GM11168 (cell line): ENCODE measurements at regions not wholly inside any gene's neighbourhood (a gene's known extent, or its start where the extent isn't known, plus 50 kb on each side); places are given as distances from the start of the nearest gene placed in this dataset.
"Not testable (repeated sequence)": the region's sequence is repeated elsewhere in the genome, so short reads cannot be mapped to it uniquely, and the experiment has no call there.

Experiments
- in situ Hi-C: fragments of 300-500 bp; cut with MboI; formaldehyde crosslinking; loops from one replicate; pipeline ENCODE4 v1.12.0; 2022; ENCODE audit warnings: low sequenced_read_pairs; ENCODE audit not compliant: unreplicated experiment

DNA sequence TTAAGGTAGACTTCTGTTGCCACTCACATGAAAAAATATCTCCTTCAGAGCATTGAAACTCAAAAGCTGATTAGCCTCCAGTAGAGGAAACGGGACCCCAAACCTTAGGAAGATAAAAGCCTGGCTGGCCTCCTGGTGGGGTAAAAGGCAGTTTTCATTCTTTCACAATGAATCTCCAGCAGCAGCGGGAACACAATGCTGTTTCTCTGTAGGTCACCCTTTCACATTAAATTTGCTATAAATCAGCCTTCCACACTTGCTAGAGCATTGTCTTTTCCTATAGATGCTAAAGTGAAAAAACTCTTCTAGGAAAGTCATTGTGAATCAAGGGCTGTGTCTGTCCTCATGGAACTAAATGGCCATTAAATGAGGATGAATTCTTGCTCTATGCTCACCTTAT, 207.3 kb upstream of the MAGEB2 start:
- in situ Hi-C loops: no loop called here

DNA sequence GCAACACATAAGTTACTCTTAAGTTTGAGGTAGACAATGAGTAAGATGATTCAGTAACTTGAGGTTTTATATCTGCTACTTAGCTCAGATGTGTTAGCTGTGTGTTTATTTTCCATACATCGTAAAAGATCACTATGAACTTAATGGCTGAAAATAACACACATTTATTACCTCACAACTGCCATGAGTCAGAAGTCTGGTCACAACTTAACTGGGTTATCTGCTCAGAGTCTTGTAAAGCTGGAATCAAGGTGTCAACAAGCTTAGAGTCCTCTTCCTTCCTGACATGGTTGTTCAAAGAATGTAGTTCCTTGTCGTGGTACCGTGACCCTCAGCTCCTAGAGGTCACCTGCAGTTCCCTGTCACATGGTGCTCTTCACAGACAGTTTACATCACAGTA, 204.9 kb upstream of the MAGEB2 start:
- in situ Hi-C loops: no loop called here

DNA sequence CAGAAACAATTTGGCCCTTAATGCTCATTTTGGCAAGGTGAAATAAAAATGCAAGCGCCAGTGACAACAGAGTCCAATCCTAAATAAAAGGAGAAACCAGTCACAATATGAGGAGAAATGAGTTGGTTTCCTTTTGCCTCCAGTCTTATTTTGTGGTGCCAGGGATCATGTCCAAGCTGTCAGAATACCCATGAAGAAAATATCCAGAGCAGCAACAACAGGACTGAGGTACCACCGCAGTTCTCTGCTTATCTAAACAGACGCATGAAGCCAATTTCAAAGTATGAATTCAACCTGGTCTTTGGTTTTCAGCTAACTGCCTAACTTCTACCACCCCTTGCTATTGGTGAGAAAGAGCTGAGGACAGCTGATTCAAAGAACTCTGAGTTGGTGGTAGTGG, 199.9 kb upstream of the MAGEB2 start:
- in situ Hi-C loops: no loop called here

DNA sequence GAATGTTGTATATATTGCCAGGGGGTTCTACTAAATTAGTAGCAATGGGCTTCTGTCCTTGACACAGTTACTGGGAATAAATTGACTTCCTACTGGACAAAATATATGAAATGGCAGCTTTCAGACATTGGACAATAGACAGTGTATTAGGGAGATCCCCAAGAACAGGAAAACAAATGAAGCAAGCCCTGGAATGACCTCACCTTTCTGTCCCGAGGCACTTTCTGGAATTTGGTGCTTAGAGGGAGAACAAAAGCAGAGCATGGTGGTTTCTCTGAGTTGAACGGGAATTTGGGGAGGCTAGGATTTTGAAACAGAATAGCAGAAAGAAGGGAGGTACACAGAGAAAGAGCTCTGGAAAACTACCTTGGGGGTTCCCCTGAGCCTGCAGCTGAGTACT, 187.7 kb upstream of the MAGEB2 start:
- in situ Hi-C loops: no loop called here

DNA sequence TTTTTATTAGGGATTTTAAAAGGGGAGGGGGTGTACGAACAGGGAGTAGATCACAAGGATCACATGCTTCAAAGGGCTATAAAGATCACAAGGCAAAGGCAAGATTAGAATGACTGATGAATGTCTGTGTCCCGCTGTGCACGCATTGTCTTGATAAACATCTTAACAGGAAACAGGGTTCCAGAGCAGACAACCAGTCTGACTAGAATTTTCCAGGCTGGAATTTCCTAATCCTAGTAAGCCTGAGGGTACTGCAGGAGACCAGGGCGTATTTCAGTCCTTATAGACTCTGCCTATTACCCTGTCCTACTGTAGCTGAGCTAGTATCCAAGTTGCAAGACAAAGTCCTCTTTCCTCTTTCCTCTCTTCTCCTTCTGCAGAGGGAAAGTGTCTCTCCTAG, 179.0 kb upstream of the MAGEB2 start:
- in situ Hi-C loops: not testable (repeated sequence)

DNA sequence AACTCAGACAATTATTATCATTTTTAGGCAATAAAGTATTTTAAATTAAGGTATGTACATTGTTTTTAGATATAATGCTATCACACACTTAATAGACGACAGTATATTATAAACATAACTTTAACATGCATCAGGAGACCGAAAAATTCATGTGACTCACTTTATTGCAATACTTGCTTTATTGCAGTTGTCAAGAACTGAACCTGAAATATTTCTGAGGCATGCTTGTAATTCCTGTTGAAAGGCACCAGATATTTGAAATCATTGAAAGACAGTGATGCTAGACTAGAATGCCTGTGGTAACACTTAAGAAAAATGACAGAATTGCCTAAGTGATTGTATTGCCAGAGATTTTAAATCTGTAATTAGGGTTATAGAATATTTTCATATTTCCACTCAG, 175.6 kb upstream of the MAGEB2 start:
- in situ Hi-C loops: no loop called here

DNA sequence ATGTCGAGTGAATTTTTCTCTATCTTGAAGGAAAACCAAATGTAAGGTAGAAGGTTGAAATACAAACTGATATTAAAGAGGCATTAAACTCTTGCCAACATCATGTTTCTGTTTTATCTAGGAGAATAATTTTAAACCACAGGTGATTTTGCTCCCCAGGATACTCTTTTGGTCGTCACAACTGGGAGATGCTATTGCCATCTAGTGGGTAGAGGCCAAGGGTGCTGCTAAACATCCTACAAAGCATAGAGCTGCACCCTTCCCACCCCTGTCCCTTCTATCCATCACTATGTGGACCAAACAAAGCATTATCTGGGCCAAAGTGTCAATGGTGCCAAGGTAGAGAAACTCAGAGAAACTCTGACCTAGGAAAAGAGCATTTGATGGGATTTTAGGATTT, 154.6 kb upstream of the MAGEB2 start:
- in situ Hi-C loops: no loop called here

DNA sequence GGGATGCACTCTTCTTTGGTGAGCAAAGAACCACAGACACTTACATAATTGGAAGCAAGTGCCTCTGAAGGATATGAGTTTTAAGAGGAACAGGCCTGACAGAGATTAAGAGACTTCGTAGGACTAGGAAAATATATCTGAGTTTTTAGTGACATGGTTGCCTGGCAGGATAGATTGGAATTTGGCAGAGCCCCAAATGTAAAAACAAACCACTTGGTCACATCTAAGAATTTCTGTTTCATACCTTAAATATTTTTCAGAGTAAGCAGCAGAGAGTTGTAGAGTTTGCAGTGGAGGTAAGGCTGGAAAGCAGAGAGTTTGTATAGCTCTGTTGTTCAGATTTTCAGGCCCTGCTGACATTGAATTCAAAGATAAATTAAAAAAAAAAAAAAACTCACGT, 150.1 kb upstream of the MAGEB2 start:
- in situ Hi-C loops: no loop called here

DNA sequence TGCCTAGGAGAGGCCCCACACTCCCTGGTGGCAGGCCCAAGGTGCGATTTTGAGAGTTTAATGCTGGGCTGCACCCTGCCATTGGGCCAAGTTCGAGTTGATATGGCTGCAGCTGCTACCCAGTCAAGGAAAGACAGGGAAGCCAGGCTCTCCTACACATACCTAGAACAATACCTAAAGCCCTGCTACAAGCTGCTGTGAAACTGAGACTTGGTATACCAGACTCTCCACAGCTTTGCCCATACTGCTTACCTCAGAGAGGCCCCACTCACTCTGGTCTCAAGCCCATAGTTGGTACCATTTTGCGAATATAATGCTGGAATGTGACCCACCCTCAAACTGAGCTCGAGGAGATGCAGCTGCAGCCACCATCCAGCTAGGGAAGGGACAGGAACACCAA, 147.7 kb upstream of the MAGEB2 start:
- in situ Hi-C loops: no loop called here

DNA sequence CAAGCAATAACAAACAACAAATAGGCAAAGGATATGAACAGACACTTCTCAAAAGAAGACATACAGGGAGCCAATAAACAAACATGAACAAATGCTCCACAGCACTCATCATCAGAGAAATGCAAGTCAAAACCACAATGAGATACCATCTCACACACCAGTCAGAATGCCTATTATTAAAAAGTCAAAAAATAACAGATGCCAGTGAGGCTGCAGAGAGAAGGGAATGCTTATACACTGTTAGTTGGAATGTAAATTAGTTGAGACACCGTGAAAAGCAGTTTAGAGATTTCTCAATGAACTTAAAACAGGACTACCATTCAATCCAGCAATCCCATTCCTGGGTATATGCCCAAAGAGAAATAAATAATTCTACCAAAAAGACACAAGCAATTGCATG, 129.8 kb upstream of the MAGEB2 start:
- in situ Hi-C loops: no loop called here

DNA sequence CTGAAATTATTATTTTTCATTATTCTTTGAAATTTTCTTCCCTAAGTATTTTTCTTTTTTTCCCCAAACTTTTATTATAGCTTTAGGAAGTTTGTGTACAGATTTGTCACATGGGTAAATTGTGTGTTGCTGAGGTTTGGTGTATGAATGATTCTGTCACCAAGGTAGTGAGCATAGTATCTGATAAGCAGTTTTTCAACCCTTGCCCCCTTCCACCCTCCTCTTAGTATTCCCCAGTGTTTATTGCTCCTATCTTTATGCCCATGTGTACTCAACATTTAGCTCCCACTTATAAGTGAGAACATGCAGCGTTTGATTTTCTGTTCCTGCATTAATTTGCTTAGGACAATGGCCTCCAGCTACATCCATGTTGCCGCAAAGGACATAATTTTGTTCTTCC, 103.9 kb upstream of the MAGEB2 start:
- in situ Hi-C loops: no loop called here

DNA sequence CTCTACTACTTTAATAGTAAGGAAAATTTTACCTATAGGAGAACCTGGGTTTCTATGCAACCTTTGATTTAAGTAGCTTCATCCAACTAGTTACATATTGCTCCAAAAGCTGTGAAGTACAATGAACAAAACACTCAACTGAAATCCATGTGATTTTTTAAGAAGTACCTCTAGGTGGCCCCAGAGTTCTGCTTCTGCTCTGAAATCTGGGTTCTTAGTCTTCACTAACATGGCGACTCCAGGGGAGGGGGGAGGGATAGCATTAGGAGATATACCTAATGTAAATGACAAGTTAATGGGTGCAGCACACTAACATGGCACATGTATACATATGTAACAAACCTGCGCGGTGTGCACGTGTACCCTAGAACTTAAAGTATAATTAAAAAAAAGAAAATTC, 73.4 kb upstream of the MAGEB2 start:
- in situ Hi-C loops: loop anchor here (25.0 kb wide), 1 partner anchor 370 kb away; no protein-coding TSS in a partner anchor

DNA sequence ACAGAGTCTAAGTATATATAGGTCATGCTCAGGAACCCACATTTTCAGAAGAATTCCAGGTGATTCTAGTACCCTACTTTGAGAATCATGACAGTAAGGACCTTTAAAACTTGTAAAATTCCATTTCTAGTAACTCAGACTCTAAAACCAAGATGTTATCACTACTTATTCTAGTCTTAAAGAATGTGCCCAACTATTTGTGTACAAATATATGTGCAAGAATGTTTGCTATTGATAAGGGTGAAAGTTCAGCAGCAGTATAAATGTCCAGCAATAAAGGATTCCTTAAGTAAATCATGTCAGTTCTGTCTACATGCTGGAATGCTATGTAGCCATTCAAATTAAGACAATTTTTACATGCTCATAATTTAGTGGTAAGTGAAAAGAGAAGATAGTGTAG, 71.1 kb upstream of the MAGEB2 start:
- in situ Hi-C loops: loop anchor here (25.0 kb wide), 1 partner anchor 368 kb away; no protein-coding TSS in a partner anchor

DNA sequence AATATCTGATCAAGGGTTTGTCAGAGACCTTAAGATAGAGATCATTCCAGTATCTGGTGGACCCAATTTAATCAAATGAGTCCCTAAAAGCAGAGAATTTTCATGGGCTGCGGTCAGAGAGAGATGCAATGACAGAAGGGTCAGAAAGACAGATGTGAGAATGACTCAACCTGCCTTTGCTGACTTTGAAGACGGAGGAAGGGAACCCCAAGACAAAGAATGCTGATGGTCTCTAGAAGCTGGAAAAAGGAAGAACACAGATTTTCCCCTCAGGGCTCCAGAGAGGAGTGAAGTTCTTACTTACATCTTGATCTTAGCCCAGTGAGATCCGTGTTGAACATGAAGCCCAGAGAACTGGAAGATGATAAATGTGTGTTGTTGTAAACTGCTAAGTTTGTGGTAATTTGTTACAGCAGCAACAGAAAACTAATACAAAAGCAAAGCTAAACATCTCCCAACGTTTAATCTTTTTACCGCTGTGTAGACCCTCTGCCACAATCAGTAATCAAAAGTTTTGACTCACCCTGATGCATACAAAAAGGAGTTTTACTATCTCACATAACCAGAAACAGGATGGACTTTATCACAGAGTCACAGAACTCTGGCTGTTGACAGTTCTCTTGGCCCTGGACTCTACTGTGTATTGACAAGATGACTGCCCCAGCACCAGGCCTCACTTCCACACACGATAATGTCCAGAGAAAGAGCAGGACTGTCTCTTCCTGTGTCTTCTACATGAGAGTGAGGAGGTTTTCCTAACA, 70.2 kb upstream of the MAGEB2 start:
- in situ Hi-C loops: loop anchor here (25.0 kb wide), 1 partner anchor 367 kb away; no protein-coding TSS in a partner anchor

DNA sequence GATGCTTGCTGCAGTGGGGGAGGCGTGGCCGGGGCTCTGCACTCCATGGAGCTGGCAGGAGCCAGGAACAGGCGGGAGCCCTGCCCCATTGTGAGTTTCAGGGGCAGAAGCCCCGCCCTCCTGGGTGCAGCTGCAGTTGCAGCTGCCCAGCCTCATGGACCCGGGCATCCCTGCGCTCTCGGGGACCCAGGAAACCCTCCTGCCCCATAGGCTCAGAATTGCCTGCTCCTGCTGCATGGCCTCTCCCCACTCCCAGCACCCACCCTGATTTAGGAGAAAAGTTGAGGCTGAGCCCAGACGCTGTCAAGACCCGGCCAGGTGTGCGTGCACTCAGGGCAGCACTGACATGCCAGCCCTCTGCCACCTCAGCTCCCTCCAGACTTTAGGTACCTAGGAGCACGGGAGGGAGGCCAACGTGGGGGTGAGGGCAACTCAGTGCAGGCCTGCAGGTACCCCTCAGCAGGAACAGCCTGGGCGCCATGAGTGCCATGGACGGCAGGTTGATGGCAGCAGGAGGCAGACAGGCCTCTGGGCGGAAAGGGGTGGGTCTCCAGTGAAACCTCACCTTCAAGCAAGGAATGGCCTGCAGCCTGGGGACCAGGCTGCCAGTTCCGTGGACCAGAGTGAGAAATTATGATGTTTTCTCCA, 67.2 kb upstream of the MAGEB2 start:
- in situ Hi-C loops: loop anchor here (25.0 kb wide), 1 partner anchor 364 kb away; no protein-coding TSS in a partner anchor

DNA sequence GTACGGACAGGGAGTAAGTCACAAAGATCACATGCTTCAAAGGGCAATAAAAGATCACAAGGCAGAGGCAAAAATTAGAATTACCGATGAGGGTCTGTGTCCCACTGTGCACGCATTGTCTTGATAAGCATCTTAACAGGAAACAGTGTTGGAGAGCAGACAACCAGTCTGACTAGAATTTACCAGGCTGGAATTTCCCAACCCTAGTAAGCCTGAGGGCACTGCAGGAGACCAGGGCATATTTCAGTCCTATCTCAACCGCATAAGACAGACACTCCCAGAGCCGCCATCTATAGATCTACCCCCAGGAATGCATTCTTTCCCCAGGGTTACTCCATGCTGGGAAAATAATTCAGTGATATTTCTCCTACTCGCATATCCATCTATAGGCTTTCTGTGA, 66.2 kb upstream of the MAGEB2 start:
- in situ Hi-C loops: loop anchor here (25.0 kb wide), 1 partner anchor 363 kb away; no protein-coding TSS in a partner anchor

DNA sequence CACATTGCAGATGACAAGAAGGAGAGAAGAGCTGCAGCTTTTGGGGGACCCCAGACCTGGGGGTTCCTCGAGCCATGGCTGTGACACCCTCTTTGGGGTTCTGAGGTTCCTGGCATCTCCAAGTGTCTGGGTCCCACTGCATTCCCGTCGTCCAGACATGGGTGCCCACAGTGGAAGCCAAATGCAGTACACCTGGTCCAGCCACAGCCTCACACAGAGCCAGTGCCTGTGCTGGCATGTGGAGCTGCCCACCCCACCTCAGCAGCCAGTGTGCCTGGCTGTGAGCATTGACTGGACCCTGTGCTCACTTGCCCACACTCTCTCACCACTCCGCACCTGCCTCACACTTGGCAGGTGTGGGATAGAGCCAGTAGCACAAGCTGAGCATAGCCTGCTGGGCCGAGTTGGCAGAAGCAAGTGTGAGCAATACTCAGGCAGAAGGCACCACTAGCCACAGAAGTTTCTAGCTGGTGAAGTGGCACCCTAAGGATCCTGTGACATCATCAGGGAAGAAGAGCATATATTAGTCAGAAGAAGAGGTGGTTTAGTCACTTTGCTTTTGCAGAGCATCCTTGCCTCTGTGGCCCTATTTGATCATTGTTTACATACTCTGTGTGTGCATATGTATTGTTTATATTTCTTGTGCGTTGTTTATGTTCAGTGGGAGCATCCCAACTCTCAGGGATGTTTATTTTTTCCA, 65.0 kb upstream of the MAGEB2 start:
- in situ Hi-C loops: no loop called here

DNA sequence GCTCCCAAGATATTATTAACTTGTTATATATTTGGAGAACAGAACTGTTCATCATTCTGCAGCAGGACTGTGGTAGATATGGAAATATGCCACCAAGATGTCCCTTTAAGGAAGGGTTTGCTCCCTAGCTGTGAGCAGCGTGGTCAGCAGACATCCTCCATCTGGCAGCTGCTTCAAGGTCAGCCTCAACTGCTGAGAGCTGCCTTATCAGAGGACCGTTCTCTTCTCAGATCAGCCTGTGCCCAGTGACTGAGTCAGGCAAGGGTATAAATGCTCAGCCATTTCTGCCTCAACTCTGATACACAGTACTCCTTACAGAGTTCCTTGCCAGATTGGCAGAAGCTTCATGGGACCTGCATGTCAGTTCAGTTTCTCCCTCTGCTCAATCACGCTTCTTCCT, 63.4 kb upstream of the MAGEB2 start:
- in situ Hi-C loops: no loop called here

DNA sequence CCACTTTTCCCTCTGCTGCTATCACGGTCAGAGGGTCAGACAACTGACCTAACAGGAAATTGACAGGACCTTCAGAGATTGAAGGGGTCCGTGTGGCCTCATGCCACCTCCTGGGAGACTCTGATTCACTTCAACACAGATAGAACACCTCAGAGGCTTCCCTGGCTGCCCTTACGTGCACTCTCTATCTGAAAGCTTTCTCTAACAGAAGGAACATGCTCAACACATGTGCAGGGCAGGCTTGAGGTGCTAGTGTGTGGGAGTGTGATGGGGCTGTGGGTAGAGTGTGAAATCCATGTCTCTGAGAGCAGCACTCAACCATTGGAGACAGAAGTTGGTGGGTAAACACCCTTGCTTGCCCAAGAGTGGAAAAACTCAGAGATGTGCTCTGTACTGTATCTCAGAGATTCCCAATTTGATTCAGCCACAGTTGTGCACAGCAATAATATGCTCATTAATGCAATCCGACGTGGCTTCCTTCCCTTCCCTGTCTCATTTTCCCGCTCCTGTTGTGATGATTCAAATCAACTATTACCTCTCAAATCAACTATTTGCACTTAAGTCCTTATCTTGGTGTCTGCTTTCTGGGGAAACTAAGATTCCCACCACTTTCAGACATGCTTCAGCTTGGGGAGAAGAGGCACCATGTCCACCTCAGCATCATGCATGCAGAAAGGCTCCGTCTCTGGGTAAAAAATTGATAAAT, 62.0 kb upstream of the MAGEB2 start:
- in situ Hi-C loops: no loop called here

DNA sequence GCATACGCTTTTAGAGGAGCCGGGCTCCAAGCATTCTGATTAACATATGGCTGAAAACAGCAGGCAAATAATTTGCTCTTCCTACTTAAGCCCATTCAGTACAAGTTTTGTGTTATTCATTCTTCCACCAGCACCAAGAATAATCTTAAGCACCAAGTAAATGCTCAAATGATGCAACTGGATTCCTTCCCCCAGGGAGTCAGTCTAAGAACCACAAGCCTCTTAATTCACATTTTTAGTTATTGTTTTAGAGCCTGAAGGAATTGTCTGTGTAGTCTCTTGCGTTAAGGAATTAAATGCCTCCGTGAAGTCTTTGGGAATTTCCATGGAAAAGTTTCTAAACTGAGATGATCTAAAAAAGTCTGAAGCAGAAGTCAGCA, 61.5 kb upstream of the MAGEB2 start:
- in situ Hi-C loops: no loop called here

DNA sequence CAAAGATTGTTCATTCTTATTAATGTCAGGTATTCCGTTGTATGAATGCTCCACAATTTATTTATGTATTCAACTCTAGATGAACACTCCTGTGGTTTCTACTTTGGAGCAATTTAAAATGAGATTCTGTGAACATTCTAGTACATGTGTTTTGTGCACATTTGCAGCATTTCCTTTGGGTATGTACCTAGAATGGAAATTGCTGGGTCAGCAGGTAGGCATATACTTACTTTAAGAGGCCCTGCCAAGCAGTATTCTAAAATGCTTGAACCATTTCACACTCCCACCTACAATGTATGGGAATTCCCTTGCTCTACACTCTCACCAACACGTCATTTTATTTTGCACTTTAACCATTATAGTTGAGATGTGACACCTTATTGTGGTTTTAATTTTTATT, 59.4 kb upstream of the MAGEB2 start:
- in situ Hi-C loops: no loop called here
